ENCODE measurements at regions not wholly inside any gene's neighbourhood (a gene's known extent, or its start where the extent isn't known, plus 50 kb on each side); places are given as distances from the start of the nearest gene placed in this dataset.

- TF ChIP-seq EZH2 (IDR thresholded peaks at IDR 0.05; ENCODE audit: low read length) = no peak
- TF ChIP-seq CTCF (optimal IDR thresholded peaks at IDR 0.05 in 1 of 3, IDR thresholded peaks at IDR 0.05 in 1 of 3, conservative IDR thresholded peaks at IDR 0.05 in 1 of 3; ENCODE audit: extremely low read depth in 1 of 3, insufficient read depth in 2 of 3, low read length in 3 of 3) = no peak
Measured at GRCh38 chr7:131802195-131802864, 245.9 kb upstream of the PODXL start.
